OCI-LY7 (cell line): ENCODE measurements at regions not wholly inside any gene's neighbourhood (a gene's known extent, or its start where the extent isn't known, plus 50 kb on each side); places are given as distances from the start of the nearest gene placed in this dataset.

ENCODE experiments used
- BruUV-seq: library from RNA; stranded (reverse); fragments of 400-500 nt; replicated peaks from 2 replicates; lab custom pipeline; 2021; lab: Mats Ljungman, UMichigan
- CTCF ChIA-PET: fragments of 300-600 bp; sonication (Branson Sonifier 250); formaldehyde crosslinking; loops from one replicate; lab custom pipeline; 2022; ENCODE audit warnings: antibody characterized with exemption; ENCODE audit not compliant: unreplicated experiment; lab: Charles Lee
- POLR2A ChIA-PET: fragments of 300-600 bp; sonication (Branson Sonifier 250); formaldehyde crosslinking; loops from one replicate; lab custom pipeline; 2022; ENCODE audit warnings: antibody characterized with exemption; lab: Charles Lee
- DNase-seq: peaks from one replicate; pipeline ENCODE4 v3.0.0-alpha.2; 2015; ENCODE audit warnings: low spot score
- H2AFZ ChIP-seq: fragments of 200-600 bp; sonication (generic), shearing (Covaris generic); 2 replicates; pipeline ENCODE4 v1.6.1; 2014; ENCODE audit warnings: mild to moderate bottlenecking, antibody characterized with exemption, low read length, moderate library complexity
- H3K27ac ChIP-seq: fragments of 200-600 bp; sonication (generic); 2 replicates; pipeline ENCODE4 v1.5.1; 2014; ENCODE audit warnings: mixed run types, low read depth, mild to moderate bottlenecking, moderate library complexity, low read length, inconsistent platforms; ENCODE audit not compliant: poor library complexity, severe bottlenecking
- H3K36me3 ChIP-seq: fragments of 200-600 bp; sonication (generic); 2 replicates; pipeline ENCODE4 v1.6.1; 2014; ENCODE audit warnings: mild to moderate bottlenecking, antibody characterized with exemption, low read length, moderate library complexity, mixed read lengths; ENCODE audit not compliant: insufficient read depth
- H3K4me1 ChIP-seq: fragments of 200-600 bp; sonication (generic); 2 replicates; pipeline ENCODE4 v1.5.1; 2014; ENCODE audit warnings: mild to moderate bottlenecking, low read length; ENCODE audit not compliant: insufficient read depth, poor library complexity, severe bottlenecking
- H3K4me2 ChIP-seq: fragments of 200-600 bp; sonication (generic); 2 replicates; pipeline ENCODE4 v1.6.1; 2014; ENCODE audit warnings: mild to moderate bottlenecking, low read length
- H3K4me3 ChIP-seq: fragments of 200-600 bp; sonication (generic); 2 replicates; pipeline ENCODE4 v1.5.1; 2014; ENCODE audit warnings: mild to moderate bottlenecking, low read depth, low read length; ENCODE audit not compliant: poor library complexity, severe bottlenecking
- H3K79me2 ChIP-seq: fragments of 200-600 bp; sonication (generic); 2 replicates; pipeline ENCODE4 v1.6.1; 2016; ENCODE audit warnings: low read depth, mild to moderate bottlenecking, low read length, moderate library complexity, mixed read lengths; ENCODE audit not compliant: insufficient read depth
- H3K9me2 ChIP-seq: fragments of 200-600 bp; sonication (generic); 2 replicates; pipeline ENCODE4 v1.6.1; 2016; ENCODE audit warnings: mild to moderate bottlenecking, low read length, mixed read lengths; ENCODE audit not compliant: insufficient read depth
- H3K9me3 ChIP-seq: fragments of 200-600 bp; sonication (generic); 2 replicates; pipeline ENCODE4 v1.6.1; 2014; ENCODE audit warnings: mild to moderate bottlenecking, mixed run types, low read length, mixed read lengths
- H4K20me1 ChIP-seq: fragments of 200-600 bp; sonication (generic); 2 replicates; pipeline ENCODE4 v1.6.1; 2014; ENCODE audit warnings: mild to moderate bottlenecking, antibody characterized with exemption, low read length, moderate library complexity, mixed read lengths; ENCODE audit not compliant: insufficient read depth
- EZH2phosphoT487 ChIP-seq: fragments of 200-600 bp; sonication (generic); IDR thresholded peaks from 2 replicates; pipeline ENCODE4 v1.6.1; 2018; ENCODE audit warnings: low read depth, borderline replicate concordance, mild to moderate bottlenecking, mixed run types, antibody characterized with exemption, low read length, moderate library complexity, mixed read lengths
- intact Hi-C: fragments of 100-400 bp; cut with micrococcal nuclease; formaldehyde crosslinking; loops from one replicate; pipeline ENCODE4 v1.10.0; 2022; ENCODE audit not compliant: unreplicated experiment
- TF ChIP-seq, protein P1 (sequence below): fragments of 200-600 bp; sonication (generic); conservative IDR thresholded peaks from 2 replicates; pipeline ENCODE4 v1.5.1; 2014; ENCODE audit warnings: mild to moderate bottlenecking, antibody characterized with exemption, low read length, moderate library complexity, mixed read lengths

GRCh38 chr6:19664878-19665612 lies 172.1 kb upstream of the ID4 start:
- H3K4me2 ChIP-seq = no peak overlapping the region
- H3K9me2 ChIP-seq = no peaks in the 10 kb centered on the region
- peaks cover 12% of the 10 kb centered on the region for H3K4me1 ChIP-seq
- intact Hi-C loops = no loop called here
- no peak overlapping the region for H3K27ac ChIP-seq
- no peak for TF ChIP-seq EZH2phosphoT487
- TF ChIP-seq, protein P1, sequence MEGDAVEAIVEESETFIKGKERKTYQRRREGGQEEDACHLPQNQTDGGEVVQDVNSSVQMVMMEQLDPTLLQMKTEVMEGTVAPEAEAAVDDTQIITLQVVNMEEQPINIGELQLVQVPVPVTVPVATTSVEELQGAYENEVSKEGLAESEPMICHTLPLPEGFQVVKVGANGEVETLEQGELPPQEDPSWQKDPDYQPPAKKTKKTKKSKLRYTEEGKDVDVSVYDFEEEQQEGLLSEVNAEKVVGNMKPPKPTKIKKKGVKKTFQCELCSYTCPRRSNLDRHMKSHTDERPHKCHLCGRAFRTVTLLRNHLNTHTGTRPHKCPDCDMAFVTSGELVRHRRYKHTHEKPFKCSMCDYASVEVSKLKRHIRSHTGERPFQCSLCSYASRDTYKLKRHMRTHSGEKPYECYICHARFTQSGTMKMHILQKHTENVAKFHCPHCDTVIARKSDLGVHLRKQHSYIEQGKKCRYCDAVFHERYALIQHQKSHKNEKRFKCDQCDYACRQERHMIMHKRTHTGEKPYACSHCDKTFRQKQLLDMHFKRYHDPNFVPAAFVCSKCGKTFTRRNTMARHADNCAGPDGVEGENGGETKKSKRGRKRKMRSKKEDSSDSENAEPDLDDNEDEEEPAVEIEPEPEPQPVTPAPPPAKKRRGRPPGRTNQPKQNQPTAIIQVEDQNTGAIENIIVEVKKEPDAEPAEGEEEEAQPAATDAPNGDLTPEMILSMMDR = no peak
- no peaks in the 10 kb centered on the region for H3K36me3 ChIP-seq
- no peak overlapping the region for H3K4me3 ChIP-seq
- no peaks in the 10 kb centered on the region for H4K20me1 ChIP-seq
- no peaks in the 10 kb centered on the region for H3K79me2 ChIP-seq
- ChIA-PET POLR2A (interaction anchor here (0.6 to 0.9 kb wide), 4 partner anchors 137 to 1491 kb away, joined by 3 to 4 read pairs (median 3); no protein-coding TSS in a partner anchor), CTCF (no interaction called here)
- H3K9me3 ChIP-seq = no peaks in the 10 kb centered on the region
- BruUV-seq = no TSS peak
- no peak for DNase-seq
- 0 out of 2 replicates have a peak overlapping the region, but pooled peaks have one; percentile 24 for H2AFZ ChIP-seq

DNA sequence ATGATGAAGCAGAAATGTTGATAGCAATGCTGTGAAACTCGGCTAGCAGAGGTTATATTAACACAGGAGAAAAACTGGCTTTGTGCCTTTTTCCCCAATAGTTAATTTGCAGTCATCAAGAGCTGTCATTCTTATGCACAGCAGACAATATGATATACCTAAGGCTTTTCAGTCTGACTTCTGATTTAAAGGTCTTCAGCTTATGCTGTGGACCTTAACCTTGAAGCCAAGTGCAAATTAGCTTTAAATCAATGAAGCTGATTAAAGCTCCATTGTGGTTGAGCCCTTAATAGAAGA lies 171.6 kb upstream of the ID4 start:
- no peaks in the 10 kb centered on the region for H3K9me2 ChIP-seq
- H3K9me3 ChIP-seq = no peaks in the 10 kb centered on the region
- no peak overlapping the region for H3K27ac ChIP-seq
- DNase-seq = no peak
- BruUV-seq = no TSS peak
- H3K4me1 ChIP-seq = peaks cover 12% of the 10 kb centered on the region
- ChIA-PET POLR2A (interaction anchor here (0.8 kb wide), 1 partner anchor 137 kb away, joined by 3 read pairs; no protein-coding TSS in a partner anchor), CTCF (no interaction called here)
- no peaks in the 10 kb centered on the region for H3K79me2 ChIP-seq
- intact Hi-C loops = no loop called here
- H3K36me3 ChIP-seq = no peaks in the 10 kb centered on the region
- H4K20me1 ChIP-seq = no peaks in the 10 kb centered on the region
- no peak overlapping the region for H3K4me2 ChIP-seq
- TF ChIP-seq, protein P1 = no peak
- TF ChIP-seq EZH2phosphoT487 = no peak
- H3K4me3 ChIP-seq = no peak overlapping the region
- H2AFZ ChIP-seq = peak overlapping the region; percentile 24; the same call in 1 of the 2 replicates

DNA sequence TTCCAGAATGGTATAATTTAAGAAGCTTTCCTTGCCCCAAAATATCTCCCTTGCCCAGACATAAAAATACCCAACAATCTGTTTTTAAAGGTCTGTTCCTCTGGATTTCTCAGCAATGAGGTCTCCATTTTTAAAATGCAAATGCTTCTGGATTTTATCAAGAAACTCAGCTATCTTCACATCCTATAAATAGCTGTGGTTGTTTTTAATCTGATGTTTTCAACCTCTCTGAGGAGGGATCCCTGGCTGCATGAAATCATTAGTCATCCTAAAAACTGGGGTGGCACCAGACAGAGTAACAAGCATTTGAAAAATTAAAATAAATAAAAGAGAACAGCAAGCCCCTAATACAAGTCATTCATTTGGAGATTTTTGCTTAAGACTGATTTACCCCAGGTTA lies 168.5 kb upstream of the ID4 start:
- no peak for DNase-seq
- Histone ChIP-seq H3K9me2 (no peaks in the 10 kb centered on the region), H3K4me2 (no peak overlapping the region), H3K79me2 (no peaks in the 10 kb centered on the region), H2AFZ (no peak overlapping the region), H3K9me3 (no peaks in the 10 kb centered on the region), H3K27ac (no peak overlapping the region), H4K20me1 (no peaks in the 10 kb centered on the region), H3K4me3 (no peak overlapping the region), H3K36me3 (no peaks in the 10 kb centered on the region), H3K4me1 (peaks cover 12% of the 10 kb centered on the region)
- ChIA-PET CTCF (no interaction called here), POLR2A (no interaction called here)
- no peak for TF ChIP-seq EZH2phosphoT487
- TF ChIP-seq, protein P1 = no peak
- intact Hi-C loops = no loop called here
- no TSS peak for BruUV-seq
